A549 (cell line): ENCODE measurements at regions not wholly inside any gene's neighbourhood (a gene's known extent, or its start where the extent isn't known, plus 50 kb on each side); places are given as distances from the start of the nearest gene placed in this dataset.
A peak's percentile ranks its signal among the peaks of the same experiment; 100 is the strongest.

Source experiments
- CBX8 ChIP-seq: fragments of 200-600 bp; sonication (generic); IDR thresholded peaks from 2 replicates; pipeline ENCODE4 v1.6.1; 2016
- E2F6 ChIP-seq: IDR thresholded peaks from 2 replicates; pipeline ENCODE4 v1.6.1; 2012; ENCODE audit warnings: low read depth, borderline replicate concordance
- HES2 ChIP-seq: fragments of >200 bp; sonication (Bioruptor Twin); formaldehyde crosslinking; IDR thresholded peaks from 2 replicates; pipeline ENCODE4 v1.6.1; 2016
- HEYL ChIP-seq: fragments of 250-450 bp; sonication (Bioruptor Pico); IDR thresholded peaks from 2 replicates; pipeline ENCODE4 v1.8.0; 2021; ENCODE audit warnings: mild to moderate bottlenecking, moderate library complexity
- HMGXB4 ChIP-seq: fragments of 250-450 bp; sonication (Bioruptor Pico); IDR thresholded peaks from 2 replicates; pipeline ENCODE4 v1.5.0; 2021; ENCODE audit warnings: mild to moderate bottlenecking, moderate library complexity, borderline replicate concordance
- HOXA7 ChIP-seq: fragments of 250-450 bp; sonication (Bioruptor Pico); IDR thresholded peaks from 2 replicates; pipeline ENCODE4 v1.5.0; 2020; ENCODE audit warnings: mild to moderate bottlenecking, moderate library complexity
- KDM5A ChIP-seq: fragments of 200-600 bp; sonication (generic); IDR thresholded peaks from 2 replicates; pipeline ENCODE4 v1.6.1; 2016; ENCODE audit warnings: antibody characterized with exemption, mild to moderate bottlenecking
- MAFK ChIP-seq: fragments of 450-650 bp; IDR thresholded peaks from 2 replicates; pipeline ENCODE4 v1.6.1; 2014; ENCODE audit not compliant: partially characterized antibody
- MYC ChIP-seq: IDR thresholded peaks from 2 replicates; pipeline ENCODE4 v1.6.1; 2012; ENCODE audit warnings: mild to moderate bottlenecking, inconsistent platforms, low read length, improper control_type of control experiment, borderline replicate concordance
- PHF8 ChIP-seq: fragments of 200-600 bp; sonication (generic); IDR thresholded peaks from 2 replicates; pipeline ENCODE4 v1.6.1; 2016; ENCODE audit warnings: low read depth, mild to moderate bottlenecking, antibody characterized with exemption, moderate library complexity, borderline replicate concordance
- POLR2A ChIP-seq: IDR thresholded peaks from 2 replicates; pipeline ENCODE4 v1.6.1; 2012; ENCODE audit warnings: mild to moderate bottlenecking, low read length
- POLR2AphosphoS2 ChIP-seq: conservative IDR thresholded peaks from 2 replicates; pipeline ENCODE4 v1.6.1; 2012; ENCODE audit warnings: low read length, improper control_type of control experiment, inconsistent platforms
- RAD21 ChIP-seq, 2 experiments: fragments of >200 bp in 1 of 2; sonication (Bioruptor Twin) in 1 of 2; formaldehyde crosslinking in 1 of 2; IDR thresholded peaks in 1 of 2; conservative IDR thresholded peaks in 1 of 2; 2 replicates in 1 of 2; 3 replicates in 1 of 2; pipeline ENCODE4 v1.6.1; 2012 to 2018; ENCODE audit warnings: inconsistent platforms in 1 of 2
- RNF2 ChIP-seq: fragments of 200-600 bp; sonication (generic); IDR thresholded peaks from 2 replicates; pipeline ENCODE4 v1.6.1; 2016; ENCODE audit warnings: low read depth, mild to moderate bottlenecking, antibody characterized with exemption, moderate library complexity, borderline replicate concordance
- SMC3 ChIP-seq: fragments of >200 bp; sonication (Bioruptor Twin); formaldehyde crosslinking; IDR thresholded peaks from 3 replicates; pipeline ENCODE4 v1.6.1; 2018; ENCODE audit warnings: inconsistent platforms
- TP53 ChIP-seq: fragments of 250-450 bp; sonication (Bioruptor Pico); IDR thresholded peaks from 2 replicates; pipeline ENCODE4 v1.5.0; 2021; ENCODE audit warnings: mild to moderate bottlenecking, moderate library complexity
- TF ChIP-seq, protein P1 (sequence below): fragments of >200 bp; sonication (Bioruptor Twin); formaldehyde crosslinking; IDR thresholded peaks from 3 replicates; pipeline ENCODE4 v1.5.1; 2016
- TF ChIP-seq, protein P2 (sequence below): fragments of 250-450 bp; sonication (Bioruptor Pico); IDR thresholded peaks from 2 replicates; pipeline ENCODE4 v1.5.0; 2020; ENCODE audit warnings: low read depth, mild to moderate bottlenecking, moderate library complexity
- TF ChIP-seq, protein P3 (sequence below): fragments of 150-350 bp; IDR thresholded peaks from 2 replicates; pipeline ENCODE4 v1.6.1; 2014; ENCODE audit warnings: low read depth, mild to moderate bottlenecking, low read length

DNA sequence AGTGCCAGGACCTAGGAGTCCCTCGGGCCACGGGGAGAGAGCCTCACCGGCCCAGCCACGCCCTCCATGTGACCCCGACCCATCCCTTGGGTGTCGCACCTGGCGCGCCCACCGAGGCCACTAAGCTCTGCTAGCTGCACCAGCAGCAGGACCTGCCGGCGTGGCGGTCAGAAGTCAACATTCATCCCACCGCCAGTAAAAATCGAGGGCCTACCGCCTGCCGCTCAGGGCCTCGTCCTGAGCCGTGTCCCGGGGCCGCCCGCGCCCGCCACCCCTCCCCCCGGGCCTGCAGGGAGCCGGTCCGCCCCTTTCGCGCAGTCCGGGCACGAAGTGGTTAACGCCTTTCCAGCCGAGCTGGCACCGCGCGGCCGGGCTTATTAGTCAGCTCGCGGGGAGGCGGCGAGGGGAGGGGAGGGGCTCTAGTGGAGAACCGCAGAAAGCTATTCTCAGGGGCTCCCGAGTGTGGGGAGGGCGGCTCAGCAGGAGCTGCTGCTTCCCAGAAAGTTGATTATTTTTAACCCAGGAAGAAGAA lies 124.4 kb downstream of the C9orf50 start (continued):
- TF ChIP-seq TP53 (CRISPR knock-in tag) (0 out of 2 replicates have a peak, but pooled peaks have one; percentile 84), HMGXB4 (CRISPR knock-in tag) (peak; percentile 91), HOXA7 (CRISPR knock-in tag) (no peak), HEYL (CRISPR knock-in tag) (no peak), KDM5A (no peak), MAFK (no peak), MYC (peak; percentile 71; the same call in 1 of the 2 replicates), E2F6 (peak; percentile 83), SMC3 (peak; percentile 34), POLR2A (peak; percentile 34), CBX8 (no peak), PHF8 (no peak), RAD21 (conservative IDR thresholded peaks at IDR 0.05 in 1 of 2, IDR thresholded peaks at IDR 0.05 in 1 of 2) (no peak; a peak in 1 of 5 replicates), RNF2 (no peak), POLR2AphosphoS2 (no peak), HES2 (no peak)
- TF ChIP-seq, protein P1, sequence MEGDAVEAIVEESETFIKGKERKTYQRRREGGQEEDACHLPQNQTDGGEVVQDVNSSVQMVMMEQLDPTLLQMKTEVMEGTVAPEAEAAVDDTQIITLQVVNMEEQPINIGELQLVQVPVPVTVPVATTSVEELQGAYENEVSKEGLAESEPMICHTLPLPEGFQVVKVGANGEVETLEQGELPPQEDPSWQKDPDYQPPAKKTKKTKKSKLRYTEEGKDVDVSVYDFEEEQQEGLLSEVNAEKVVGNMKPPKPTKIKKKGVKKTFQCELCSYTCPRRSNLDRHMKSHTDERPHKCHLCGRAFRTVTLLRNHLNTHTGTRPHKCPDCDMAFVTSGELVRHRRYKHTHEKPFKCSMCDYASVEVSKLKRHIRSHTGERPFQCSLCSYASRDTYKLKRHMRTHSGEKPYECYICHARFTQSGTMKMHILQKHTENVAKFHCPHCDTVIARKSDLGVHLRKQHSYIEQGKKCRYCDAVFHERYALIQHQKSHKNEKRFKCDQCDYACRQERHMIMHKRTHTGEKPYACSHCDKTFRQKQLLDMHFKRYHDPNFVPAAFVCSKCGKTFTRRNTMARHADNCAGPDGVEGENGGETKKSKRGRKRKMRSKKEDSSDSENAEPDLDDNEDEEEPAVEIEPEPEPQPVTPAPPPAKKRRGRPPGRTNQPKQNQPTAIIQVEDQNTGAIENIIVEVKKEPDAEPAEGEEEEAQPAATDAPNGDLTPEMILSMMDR: no peak
- TF ChIP-seq, protein P2, sequence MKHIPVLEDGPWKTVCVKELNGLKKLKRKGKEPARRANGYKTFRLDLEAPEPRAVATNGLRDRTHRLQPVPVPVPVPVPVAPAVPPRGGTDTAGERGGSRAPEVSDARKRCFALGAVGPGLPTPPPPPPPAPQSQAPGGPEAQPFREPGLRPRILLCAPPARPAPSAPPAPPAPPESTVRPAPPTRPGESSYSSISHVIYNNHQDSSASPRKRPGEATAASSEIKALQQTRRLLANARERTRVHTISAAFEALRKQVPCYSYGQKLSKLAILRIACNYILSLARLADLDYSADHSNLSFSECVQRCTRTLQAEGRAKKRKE (CRISPR knock-in tag): peak; percentile 45; the same call in 1 of the 2 replicates
- TF ChIP-seq, protein P3, sequence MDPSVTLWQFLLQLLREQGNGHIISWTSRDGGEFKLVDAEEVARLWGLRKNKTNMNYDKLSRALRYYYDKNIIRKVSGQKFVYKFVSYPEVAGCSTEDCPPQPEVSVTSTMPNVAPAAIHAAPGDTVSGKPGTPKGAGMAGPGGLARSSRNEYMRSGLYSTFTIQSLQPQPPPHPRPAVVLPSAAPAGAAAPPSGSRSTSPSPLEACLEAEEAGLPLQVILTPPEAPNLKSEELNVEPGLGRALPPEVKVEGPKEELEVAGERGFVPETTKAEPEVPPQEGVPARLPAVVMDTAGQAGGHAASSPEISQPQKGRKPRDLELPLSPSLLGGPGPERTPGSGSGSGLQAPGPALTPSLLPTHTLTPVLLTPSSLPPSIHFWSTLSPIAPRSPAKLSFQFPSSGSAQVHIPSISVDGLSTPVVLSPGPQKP: no peak
